Dedifferentiated amniotic fluid mesenchymal stem cell (primary cell): ENCODE measurements at regions not wholly inside any gene's neighbourhood (a gene's known extent, or its start where the extent isn't known, plus 50 kb on each side); places are given as distances from the start of the nearest gene placed in this dataset.
"Not testable (repeated sequence)": the region's sequence is repeated elsewhere in the genome, so short reads cannot be mapped to it uniquely, and the experiment has no call there.

Source experiments
- DNase-seq: peaks from one replicate; pipeline ENCODE4 v3.0.0-alpha.2; 2016; ENCODE audit errors: extremely low spot score

DNA sequence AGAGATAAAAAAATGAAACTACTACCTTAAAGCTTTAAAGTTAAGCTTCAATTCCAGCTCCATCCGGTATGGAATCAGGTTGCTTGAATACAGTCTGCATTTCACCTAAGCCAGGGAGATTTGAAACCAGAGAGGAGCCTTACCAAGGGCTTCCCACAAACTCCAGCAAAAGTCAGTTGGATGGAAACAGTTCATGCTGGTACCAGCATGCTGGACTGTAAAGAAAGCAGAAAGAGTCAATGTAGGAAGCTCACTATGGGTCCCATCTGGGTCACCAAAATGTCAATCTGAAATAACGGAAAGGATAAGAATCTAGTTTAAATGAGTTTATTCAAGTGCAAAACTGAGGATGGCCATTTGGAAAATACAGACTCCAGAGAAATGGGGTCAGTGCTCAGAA, 65.3 kb downstream of the CDO1 start:
- no peak for DNase-seq

GRCh38 chr5:115749016-115749415, 67.4 kb downstream of the CDO1 start:
- no peak for DNase-seq

DNA sequence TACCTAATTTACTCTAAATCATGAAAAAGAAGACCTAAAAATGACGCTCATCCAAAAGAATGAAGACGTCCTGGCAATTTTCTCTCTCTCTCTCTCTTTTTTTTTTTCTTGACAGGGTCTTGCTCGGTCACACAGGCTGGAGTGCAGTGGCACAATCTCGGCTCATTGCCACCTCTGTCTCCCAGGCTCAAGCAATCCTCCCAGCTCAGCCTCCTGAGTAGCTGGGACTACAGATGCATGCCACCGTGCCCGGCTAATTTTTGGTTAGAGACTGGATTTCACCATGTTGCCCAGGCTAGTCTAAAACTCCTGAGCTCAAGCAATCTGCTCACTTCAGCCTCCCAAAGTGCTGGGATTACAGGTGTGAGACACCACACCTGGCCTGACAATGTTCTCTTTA, 77.2 kb downstream of the CDO1 start:
- not testable (repeated sequence) for DNase-seq

DNA sequence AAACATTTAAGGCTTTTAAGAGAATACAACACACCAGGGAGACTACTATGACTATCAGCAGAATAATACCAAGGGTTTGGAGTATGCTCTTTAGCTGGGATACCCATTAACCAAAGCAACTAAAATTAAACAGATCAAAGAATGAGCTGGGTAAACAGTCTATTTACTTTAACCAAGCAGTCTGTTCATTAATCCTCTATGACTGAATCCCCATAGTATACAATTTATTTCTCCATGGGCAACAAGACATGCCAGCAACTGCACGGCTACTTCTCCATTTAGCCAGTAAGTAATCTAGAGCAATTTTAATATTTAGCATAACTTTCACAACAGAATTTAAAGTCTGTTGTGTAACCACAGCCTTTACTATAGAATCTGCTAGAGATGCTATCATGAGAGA, 77.6 kb downstream of the CDO1 start:
- no peak for DNase-seq

DNA sequence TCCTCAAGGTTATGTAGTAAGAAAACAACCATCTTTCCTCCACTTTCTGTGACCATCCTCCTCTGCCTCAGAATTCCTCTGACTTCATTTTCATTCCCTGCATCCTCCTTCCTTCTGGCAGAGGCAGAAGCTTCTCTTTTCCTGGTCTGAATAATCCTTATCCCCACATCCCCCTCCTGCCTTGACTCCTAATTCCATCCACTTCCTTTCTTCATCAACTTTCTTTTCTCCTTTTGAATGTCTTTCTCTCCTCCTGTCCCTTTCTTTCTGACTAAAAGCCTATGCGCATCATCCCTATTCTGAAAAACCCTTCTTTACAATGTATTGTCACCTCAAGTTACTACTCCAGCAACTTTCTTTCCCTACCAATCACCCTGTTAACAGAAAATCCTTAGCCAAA, 79.0 kb downstream of the CDO1 start:
- DNase-seq = no peak

- no peak for DNase-seq
Measured at GRCh38 chr5:115736690-115737005, 79.8 kb downstream of the CDO1 start.

- DNase-seq = no peak
Measured at GRCh38 chr5:115736004-115736689, 80.3 kb downstream of the CDO1 start.

- no peak for DNase-seq
Measured at GRCh38 chr5:115735108-115735998, 81.1 kb downstream of the CDO1 start.

GRCh38 chr5:115733607-115734006, 82.9 kb downstream of the CDO1 start:
- no peak for DNase-seq

DNA sequence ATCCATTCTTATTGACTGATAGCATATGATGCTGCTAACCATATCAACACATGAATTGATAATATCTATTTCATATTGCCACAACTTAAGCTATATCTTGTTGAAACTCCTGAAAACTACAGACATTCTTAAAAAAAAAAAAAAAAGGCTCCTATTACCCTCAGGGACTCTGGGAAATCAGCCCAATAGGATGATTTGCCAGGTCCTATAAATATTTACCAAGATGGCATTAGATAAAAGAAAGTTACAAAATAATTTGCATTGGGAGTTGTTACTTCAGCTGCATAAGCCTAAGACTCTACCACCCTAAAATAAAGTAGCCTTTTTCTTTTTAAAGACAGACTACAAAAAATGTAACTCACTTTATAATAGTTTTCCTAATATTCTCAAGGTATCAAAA, 84.4 kb downstream of the CDO1 start:
- no peak for DNase-seq

DNA sequence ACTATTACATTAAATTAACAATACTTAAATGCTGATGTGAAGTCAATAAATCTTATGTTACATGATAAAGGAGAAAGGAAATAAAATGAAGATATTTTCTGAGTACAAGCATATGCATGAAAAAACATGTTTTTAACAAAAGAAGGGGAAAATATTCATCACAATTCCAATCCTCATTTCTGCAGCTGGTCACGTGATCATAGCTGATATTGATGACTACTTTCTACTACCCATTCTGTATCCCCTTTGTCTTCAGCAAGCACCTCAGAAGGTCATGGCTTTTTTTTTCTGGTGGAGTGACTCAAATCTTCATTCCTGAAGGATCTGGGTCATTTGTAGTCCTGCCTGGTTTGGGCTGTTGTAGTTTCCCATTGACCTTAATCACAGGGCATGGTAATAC, 90.9 kb downstream of the CDO1 start:
- no peak for DNase-seq

DNA sequence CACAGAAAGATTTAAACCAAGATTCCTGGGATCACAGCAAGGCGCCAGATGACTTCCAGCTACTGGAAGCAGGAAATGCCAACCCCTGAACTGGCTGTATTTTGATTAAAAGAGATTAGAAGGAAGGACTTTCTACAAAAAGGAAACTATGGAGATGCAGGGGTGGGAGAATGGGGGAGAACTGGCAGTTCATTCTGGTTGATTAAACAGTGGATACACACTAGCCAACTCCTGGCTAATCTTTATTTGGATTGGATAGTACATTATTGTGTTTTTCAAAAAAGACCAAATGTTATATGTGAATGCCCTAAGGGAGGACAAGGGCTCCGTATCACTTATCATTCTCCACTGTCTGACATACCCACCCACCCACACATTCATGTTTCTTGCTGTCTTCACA, 93.2 kb downstream of the CDO1 start:
- DNase-seq = no peak

GRCh38 chr5:115720888-115721287, 95.1 kb upstream of the TMED7 start:
- no peak for DNase-seq

- no peak for DNase-seq
Measured at GRCh38 chr5:115718927-115719326, 93.1 kb upstream of the TMED7 start.

- no peak for DNase-seq
Measured at GRCh38 chr5:115713408-115713807, 87.6 kb upstream of the TMED7 start.

- DNase-seq = no peak
Measured at GRCh38 chr5:115709585-115709984, 83.7 kb upstream of the TMED7 start.

- DNase-seq = no peak
Measured at GRCh38 chr5:115708819-115709477, 83.1 kb upstream of the TMED7 start.

DNA sequence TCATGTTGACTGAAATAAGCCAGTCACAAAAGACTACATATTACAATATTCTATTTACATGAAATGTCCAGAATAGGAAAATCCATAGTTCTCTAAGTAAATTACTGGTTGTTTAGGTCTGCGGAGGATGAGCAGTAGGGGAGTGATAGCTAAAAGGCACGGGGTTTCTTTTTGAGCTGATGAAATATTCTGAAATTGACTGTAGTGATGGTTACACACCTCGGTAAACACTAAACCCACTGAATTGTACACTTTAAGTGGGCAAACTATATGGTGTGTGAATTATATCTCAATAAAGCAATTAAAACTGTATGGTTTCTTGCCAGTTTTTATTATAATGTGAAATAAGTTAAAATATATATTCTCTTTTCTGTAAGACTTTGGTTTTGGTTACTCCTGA, 77.7 kb upstream of the TMED7 start:
- no peak for DNase-seq

GRCh38 chr5:115702025-115702424, 76.2 kb upstream of the TMED7 start:
- DNase-seq = no peak

GRCh38 chr5:115699967-115700366, 74.1 kb upstream of the TMED7 start:
- DNase-seq = no peak

DNA sequence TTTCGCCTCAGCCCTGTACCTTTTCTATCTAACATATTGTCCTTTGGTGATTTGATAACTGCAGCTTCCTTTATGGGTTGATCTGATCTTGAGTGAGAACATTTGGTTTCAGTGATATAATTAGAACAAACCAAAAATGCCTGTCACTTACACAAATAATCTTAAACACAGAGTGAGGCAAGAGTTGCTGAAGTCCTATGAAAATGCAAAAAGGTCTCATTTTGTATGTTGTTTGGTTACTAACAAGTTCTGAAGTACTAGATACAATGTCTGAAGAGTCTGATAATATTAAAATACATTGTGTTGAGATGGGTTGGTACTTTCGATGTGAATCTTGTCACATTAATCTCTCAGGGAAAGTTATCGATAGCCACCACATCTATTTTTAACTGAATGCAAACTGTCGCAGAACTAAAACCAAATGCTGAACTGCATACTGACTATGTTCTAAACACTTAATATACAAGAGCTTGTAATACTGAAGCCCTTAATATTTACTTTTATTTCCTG, 70.4 kb upstream of the TMED7 start:
- no peak for DNase-seq

- no peak for DNase-seq
Measured at GRCh38 chr5:115695310-115695880, 69.6 kb upstream of the TMED7 start.
